OCI-LY7 (cell line): ENCODE measurements at regions not wholly inside any gene's neighbourhood (a gene's known extent, or its start where the extent isn't known, plus 50 kb on each side); places are given as distances from the start of the nearest gene placed in this dataset.

Experiments
- BruUV-seq: library from RNA; stranded (reverse); fragments of 400-500 nt; replicated peaks from 2 replicates; lab custom pipeline; 2021; lab: Mats Ljungman, UMichigan
- CTCF ChIA-PET: fragments of 300-600 bp; sonication (Branson Sonifier 250); formaldehyde crosslinking; loops from one replicate; lab custom pipeline; 2022; ENCODE audit warnings: antibody characterized with exemption; ENCODE audit not compliant: unreplicated experiment; lab: Charles Lee
- POLR2A ChIA-PET: fragments of 300-600 bp; sonication (Branson Sonifier 250); formaldehyde crosslinking; loops from one replicate; lab custom pipeline; 2022; ENCODE audit warnings: antibody characterized with exemption; lab: Charles Lee
- DNase-seq: peaks from one replicate; pipeline ENCODE4 v3.0.0-alpha.2; 2015; ENCODE audit warnings: low spot score
- H2AFZ ChIP-seq: fragments of 200-600 bp; sonication (generic), shearing (Covaris generic); 2 replicates; pipeline ENCODE4 v1.6.1; 2014; ENCODE audit warnings: mild to moderate bottlenecking, antibody characterized with exemption, low read length, moderate library complexity
- H3K27ac ChIP-seq: fragments of 200-600 bp; sonication (generic); 2 replicates; pipeline ENCODE4 v1.5.1; 2014; ENCODE audit warnings: mixed run types, low read depth, mild to moderate bottlenecking, moderate library complexity, low read length, inconsistent platforms; ENCODE audit not compliant: poor library complexity, severe bottlenecking
- H3K36me3 ChIP-seq: fragments of 200-600 bp; sonication (generic); 2 replicates; pipeline ENCODE4 v1.6.1; 2014; ENCODE audit warnings: mild to moderate bottlenecking, antibody characterized with exemption, low read length, moderate library complexity, mixed read lengths; ENCODE audit not compliant: insufficient read depth
- H3K4me1 ChIP-seq: fragments of 200-600 bp; sonication (generic); 2 replicates; pipeline ENCODE4 v1.5.1; 2014; ENCODE audit warnings: mild to moderate bottlenecking, low read length; ENCODE audit not compliant: insufficient read depth, poor library complexity, severe bottlenecking
- H3K4me2 ChIP-seq: fragments of 200-600 bp; sonication (generic); 2 replicates; pipeline ENCODE4 v1.6.1; 2014; ENCODE audit warnings: mild to moderate bottlenecking, low read length
- H3K4me3 ChIP-seq: fragments of 200-600 bp; sonication (generic); 2 replicates; pipeline ENCODE4 v1.5.1; 2014; ENCODE audit warnings: mild to moderate bottlenecking, low read depth, low read length; ENCODE audit not compliant: poor library complexity, severe bottlenecking
- H3K79me2 ChIP-seq: fragments of 200-600 bp; sonication (generic); 2 replicates; pipeline ENCODE4 v1.6.1; 2016; ENCODE audit warnings: low read depth, mild to moderate bottlenecking, low read length, moderate library complexity, mixed read lengths; ENCODE audit not compliant: insufficient read depth
- H3K9me2 ChIP-seq: fragments of 200-600 bp; sonication (generic); 2 replicates; pipeline ENCODE4 v1.6.1; 2016; ENCODE audit warnings: mild to moderate bottlenecking, low read length, mixed read lengths; ENCODE audit not compliant: insufficient read depth
- H3K9me3 ChIP-seq: fragments of 200-600 bp; sonication (generic); 2 replicates; pipeline ENCODE4 v1.6.1; 2014; ENCODE audit warnings: mild to moderate bottlenecking, mixed run types, low read length, mixed read lengths
- H4K20me1 ChIP-seq: fragments of 200-600 bp; sonication (generic); 2 replicates; pipeline ENCODE4 v1.6.1; 2014; ENCODE audit warnings: mild to moderate bottlenecking, antibody characterized with exemption, low read length, moderate library complexity, mixed read lengths; ENCODE audit not compliant: insufficient read depth
- CTCF ChIP-seq: fragments of 200-600 bp; sonication (generic); conservative IDR thresholded peaks from 2 replicates; pipeline ENCODE4 v1.5.1; 2014; ENCODE audit warnings: mild to moderate bottlenecking, antibody characterized with exemption, low read length, moderate library complexity, mixed read lengths
- EZH2phosphoT487 ChIP-seq: fragments of 200-600 bp; sonication (generic); IDR thresholded peaks from 2 replicates; pipeline ENCODE4 v1.6.1; 2018; ENCODE audit warnings: low read depth, borderline replicate concordance, mild to moderate bottlenecking, mixed run types, antibody characterized with exemption, low read length, moderate library complexity, mixed read lengths
- intact Hi-C: fragments of 100-400 bp; cut with micrococcal nuclease; formaldehyde crosslinking; loops from one replicate; pipeline ENCODE4 v1.10.0; 2022; ENCODE audit not compliant: unreplicated experiment

GRCh38 chr4:126385954-126386353 lies 1071.2 kb downstream of the FAT4 start:
- intact Hi-C loops, result no loop called here
- no peaks in the 10 kb centered on the region for H4K20me1 ChIP-seq
- H3K4me1 ChIP-seq, result no peaks in the 10 kb centered on the region
- H3K79me2 ChIP-seq, result no peaks in the 10 kb centered on the region
- H3K36me3 ChIP-seq, result no peaks in the 10 kb centered on the region
- H3K4me3 ChIP-seq, result no peak overlapping the region
- no peak for DNase-seq
- ChIA-PET POLR2A (no interaction called here), CTCF (no interaction called here)
- no peak overlapping the region for H3K27ac ChIP-seq
- no peak overlapping the region for H2AFZ ChIP-seq
- H3K9me2 ChIP-seq, result no peaks in the 10 kb centered on the region
- TF ChIP-seq CTCF (no peak), EZH2phosphoT487 (no peak)
- H3K9me3 ChIP-seq, result no peaks in the 10 kb centered on the region
- H3K4me2 ChIP-seq, result no peak overlapping the region
- BruUV-seq, result no TSS peak

- no peak overlapping the region for H3K27ac ChIP-seq
- H3K9me2 ChIP-seq, result no peaks in the 10 kb centered on the region
- H3K36me3 ChIP-seq, result no peaks in the 10 kb centered on the region
- POLR2A ChIA-PET, result no interaction called here
- no peak overlapping the region for H2AFZ ChIP-seq
- H3K79me2 ChIP-seq, result no peaks in the 10 kb centered on the region
- no peak for DNase-seq
- H3K4me1 ChIP-seq, result no peaks in the 10 kb centered on the region
- no peaks in the 10 kb centered on the region for H3K9me3 ChIP-seq
- intact Hi-C loops, result no loop called here
- H3K4me3 ChIP-seq, result no peak overlapping the region
- CTCF ChIA-PET, result no interaction called here
- TF ChIP-seq EZH2phosphoT487 (no peak), CTCF (no peak)
- no TSS peak for BruUV-seq
- H4K20me1 ChIP-seq, result no peaks in the 10 kb centered on the region
- no peak overlapping the region for H3K4me2 ChIP-seq
Observed at GRCh38 chr4:126386512-126386911, 1071.8 kb downstream of the FAT4 start.

GRCh38 chr4:126395664-126396063 lies 1080.9 kb downstream of the FAT4 start:
- Histone ChIP-seq H3K9me2 (no peaks in the 10 kb centered on the region), H3K4me3 (no peak overlapping the region), H3K4me2 (no peak overlapping the region), H2AFZ (no peak overlapping the region), H3K4me1 (no peaks in the 10 kb centered on the region), H3K27ac (no peak overlapping the region), H3K79me2 (no peaks in the 10 kb centered on the region), H3K36me3 (no peaks in the 10 kb centered on the region), H4K20me1 (no peaks in the 10 kb centered on the region), H3K9me3 (no peaks in the 10 kb centered on the region)
- TF ChIP-seq EZH2phosphoT487 (no peak), CTCF (no peak)
- ChIA-PET CTCF (no interaction called here), POLR2A (no interaction called here)
- no TSS peak for BruUV-seq
- no peak for DNase-seq
- intact Hi-C loops, result no loop called here
